Esophagus muscularis mucosa (tissue), 4 donors: ENCODE measurements at regions not wholly inside any gene's neighbourhood (a gene's known extent, or its start where the extent isn't known, plus 50 kb on each side); places are given as distances from the start of the nearest gene placed in this dataset.
"Not testable (repeated sequence)": the region's sequence is repeated elsewhere in the genome, so short reads cannot be mapped to it uniquely, and the experiment has no call there.

ENCODE experiments used
- EP300 ChIP-seq: sonication (generic); formaldehyde crosslinking; IDR thresholded peaks from one replicate; pipeline ENCODE4 v1.6.1; 2017; ENCODE audit warnings: antibody characterized with exemption
- POLR2A ChIP-seq: fragments of 450-650 bp; IDR thresholded peaks from one replicate; pipeline ENCODE4 v1.6.1; 2017; ENCODE audit warnings: antibody characterized with exemption, moderate library complexity, mild to moderate bottlenecking, low read depth
- TF ChIP-seq, protein P1 (sequence below), 3 experiments: fragments of 200-600 bp in 2 of 3; fragments of 450-650 bp in 1 of 3; sonication (generic) in 2 of 3; IDR thresholded peaks; one replicate each; pipeline ENCODE4 v1.5.1; 2017 to 2019; ENCODE audit warnings: antibody characterized with exemption in 3 of 3, mild to moderate bottlenecking in 2 of 3, moderate library complexity in 1 of 3

DNA sequence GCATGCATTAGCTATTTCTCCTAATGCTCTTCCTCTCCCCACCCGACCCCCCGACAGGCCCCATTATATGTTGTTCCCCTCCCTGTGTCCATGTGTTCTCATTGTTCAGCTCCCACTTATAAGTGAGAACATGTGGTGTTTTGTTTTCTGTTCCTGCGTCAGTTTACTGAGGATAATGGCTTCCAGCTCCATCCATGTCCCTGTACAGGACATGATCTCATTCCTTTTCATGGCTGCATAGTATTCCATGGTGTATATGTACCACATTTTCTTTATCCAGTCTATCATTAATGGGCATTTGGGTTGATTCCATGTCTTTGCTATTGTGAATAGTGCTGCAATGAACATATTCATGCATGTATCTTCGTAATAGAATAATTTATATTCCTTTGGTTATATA, 116.1 kb upstream of the PREP start:
- TF ChIP-seq, protein P1, sequence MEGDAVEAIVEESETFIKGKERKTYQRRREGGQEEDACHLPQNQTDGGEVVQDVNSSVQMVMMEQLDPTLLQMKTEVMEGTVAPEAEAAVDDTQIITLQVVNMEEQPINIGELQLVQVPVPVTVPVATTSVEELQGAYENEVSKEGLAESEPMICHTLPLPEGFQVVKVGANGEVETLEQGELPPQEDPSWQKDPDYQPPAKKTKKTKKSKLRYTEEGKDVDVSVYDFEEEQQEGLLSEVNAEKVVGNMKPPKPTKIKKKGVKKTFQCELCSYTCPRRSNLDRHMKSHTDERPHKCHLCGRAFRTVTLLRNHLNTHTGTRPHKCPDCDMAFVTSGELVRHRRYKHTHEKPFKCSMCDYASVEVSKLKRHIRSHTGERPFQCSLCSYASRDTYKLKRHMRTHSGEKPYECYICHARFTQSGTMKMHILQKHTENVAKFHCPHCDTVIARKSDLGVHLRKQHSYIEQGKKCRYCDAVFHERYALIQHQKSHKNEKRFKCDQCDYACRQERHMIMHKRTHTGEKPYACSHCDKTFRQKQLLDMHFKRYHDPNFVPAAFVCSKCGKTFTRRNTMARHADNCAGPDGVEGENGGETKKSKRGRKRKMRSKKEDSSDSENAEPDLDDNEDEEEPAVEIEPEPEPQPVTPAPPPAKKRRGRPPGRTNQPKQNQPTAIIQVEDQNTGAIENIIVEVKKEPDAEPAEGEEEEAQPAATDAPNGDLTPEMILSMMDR (IDR thresholded peaks at IDR 0.05): not testable (repeated sequence)
- not testable (repeated sequence) for TF ChIP-seq EP300, POLR2A
